AG09309 (cell line): ENCODE measurements at regions not wholly inside any gene's neighbourhood (a gene's known extent, or its start where the extent isn't known, plus 50 kb on each side); places are given as distances from the start of the nearest gene placed in this dataset.
"Not testable (repeated sequence)": the region's sequence is repeated elsewhere in the genome, so short reads cannot be mapped to it uniquely, and the experiment has no call there.

Experiments used
- DNase-seq: peaks from one replicate; pipeline ENCODE4 v3.0.0-alpha.2; 2010; ENCODE audit warnings: low read depth
- H3K4me3 ChIP-seq: 2 replicates; pipeline ENCODE4 v1.5.1; 2011; ENCODE audit warnings: mild to moderate bottlenecking, low read depth, low read length, moderate library complexity; ENCODE audit not compliant: control insufficient read depth
- CTCF ChIP-seq: IDR thresholded peaks from 2 replicates; pipeline ENCODE4 v1.5.1; 2011; ENCODE audit warnings: mild to moderate bottlenecking, low read depth, low read length, inconsistent platforms; ENCODE audit not compliant: insufficient read depth, control insufficient read depth; ENCODE audit errors: missing control alignments

- no peak overlapping the region for H3K4me3 ChIP-seq
- DNase-seq = no peak
- TF ChIP-seq CTCF = no peak
Measured at GRCh38 chr9:29609282-29609681, 2036.0 kb upstream of the C9orf72 start.

DNA sequence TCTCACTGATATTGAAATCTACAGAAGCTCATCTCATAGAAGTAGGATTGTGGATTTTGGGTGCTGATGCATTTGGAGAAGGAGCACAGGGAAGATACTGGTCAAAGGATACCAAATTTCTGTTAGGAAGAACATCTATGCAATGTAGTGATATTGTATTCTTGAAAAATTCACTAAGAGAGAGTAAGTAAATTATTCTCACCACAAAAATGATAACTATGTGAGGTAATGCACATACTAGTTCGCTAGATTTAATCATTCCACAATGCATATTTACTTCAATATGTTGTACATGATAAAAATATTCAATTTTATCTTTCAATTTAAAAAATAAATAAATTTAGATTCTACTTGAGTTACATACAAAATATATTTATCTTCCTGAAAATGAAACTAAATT lies 2040.5 kb upstream of the C9orf72 start:
- no peak for TF ChIP-seq CTCF
- no peak overlapping the region for H3K4me3 ChIP-seq
- no peak for DNase-seq

DNA sequence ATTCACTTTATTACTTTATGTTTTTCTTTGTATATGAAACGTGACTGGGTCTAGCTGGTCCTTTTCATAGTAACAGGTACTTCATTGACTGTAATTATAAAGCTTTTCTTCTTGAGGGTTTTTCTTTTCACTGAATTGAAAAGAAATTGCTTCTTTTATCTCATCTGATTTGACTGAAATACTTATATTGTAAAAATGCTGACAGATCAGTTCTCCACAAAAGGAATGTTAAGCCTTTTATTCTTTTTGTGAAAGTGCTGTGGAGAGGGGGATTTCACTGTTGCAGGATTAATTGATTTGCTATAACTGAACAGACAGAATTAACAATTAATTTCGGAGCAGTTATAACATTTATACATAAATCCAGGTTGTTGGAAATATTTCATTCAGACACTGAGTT lies 2043.6 kb upstream of the C9orf72 start:
- no peak for DNase-seq
- TF ChIP-seq CTCF = no peak
- H3K4me3 ChIP-seq = no peak overlapping the region

DNA sequence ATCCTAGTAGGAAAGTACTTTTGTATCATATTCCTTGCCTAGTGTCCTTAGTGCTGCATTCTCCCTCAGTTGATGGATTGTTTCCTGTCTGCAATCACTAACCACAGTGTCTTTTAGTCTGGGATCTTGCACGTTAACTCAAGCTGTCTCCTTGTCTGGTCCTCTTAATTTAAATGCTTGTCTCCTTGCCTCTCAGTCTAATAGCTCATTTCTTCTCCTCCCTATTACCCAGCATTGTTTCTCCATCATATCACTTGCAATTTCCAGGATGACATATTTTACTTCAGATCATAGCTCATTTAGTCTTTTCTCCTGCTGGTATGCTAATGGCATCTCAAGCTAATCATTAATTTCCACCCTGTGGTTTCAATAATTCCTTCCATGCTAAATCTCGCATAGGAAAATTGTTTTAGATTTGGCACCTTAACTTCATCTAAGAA lies 2052.0 kb upstream of the C9orf72 start:
- no peak overlapping the region for H3K4me3 ChIP-seq
- no peak for TF ChIP-seq CTCF
- DNase-seq = no peak

DNA sequence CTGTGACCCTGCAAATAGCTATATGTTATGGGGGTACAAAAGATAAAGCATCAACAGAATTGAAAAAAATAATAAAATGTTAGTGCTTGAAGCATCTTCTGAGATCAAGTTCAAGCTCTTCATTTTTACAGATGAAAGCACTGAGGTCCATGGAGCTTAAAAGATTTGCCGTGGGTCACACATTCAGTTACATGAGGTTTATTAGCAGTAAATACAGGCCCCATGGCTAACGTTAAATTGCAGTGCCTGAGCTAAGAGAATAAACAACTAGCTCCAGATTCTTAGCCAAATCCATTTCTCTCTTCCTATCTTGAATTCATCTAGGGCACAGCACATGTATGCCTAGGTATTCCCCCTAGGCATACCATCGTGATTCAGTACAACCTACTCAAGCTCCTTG lies 2052.7 kb upstream of the C9orf72 start:
- no peak for TF ChIP-seq CTCF
- no peak for DNase-seq
- H3K4me3 ChIP-seq = no peak overlapping the region

GRCh38 chr9:29628856-29629255 lies 2055.6 kb upstream of the C9orf72 start:
- H3K4me3 ChIP-seq, DNase-seq: not testable (repeated sequence)

DNA sequence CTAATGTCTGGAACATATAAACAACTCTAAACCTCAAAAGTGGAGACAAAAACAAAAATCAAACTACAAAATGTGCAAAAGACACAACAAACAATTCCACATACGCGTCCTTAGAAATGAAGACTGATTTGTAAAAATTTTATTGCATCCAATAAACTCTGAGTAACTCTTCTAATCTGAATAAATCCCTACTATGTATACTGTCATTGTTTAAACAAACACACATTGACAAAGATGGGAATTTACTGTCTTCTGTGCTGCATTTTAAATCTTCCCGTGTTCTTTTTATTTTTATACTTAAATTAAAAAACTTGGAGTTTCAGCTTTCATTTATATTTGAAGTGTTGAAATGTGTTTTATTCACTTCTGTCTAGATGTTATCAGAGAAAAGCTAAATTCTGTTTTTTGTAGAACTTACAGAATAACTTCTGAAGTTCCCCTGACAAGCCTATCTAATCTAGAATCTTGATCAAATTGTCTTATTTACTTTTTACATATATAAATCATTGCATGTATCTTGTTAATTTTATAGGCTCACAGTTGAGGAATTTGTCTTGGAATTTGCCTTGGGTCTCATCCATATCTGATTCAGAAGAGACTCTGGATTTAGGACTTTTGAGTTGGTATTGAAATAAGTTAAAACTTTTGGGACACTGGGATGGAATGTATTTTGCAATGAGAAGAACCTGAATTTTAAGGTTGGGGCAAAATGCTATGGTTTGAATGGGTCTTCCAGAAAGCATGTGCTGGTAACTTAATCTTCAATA lies 2064.4 kb upstream of the C9orf72 start:
- no peak overlapping the region for H3K4me3 ChIP-seq
- no peak for TF ChIP-seq CTCF
- DNase-seq = no peak
